Colon (tissue), 2 donors: ENCODE measurements at regions not wholly inside any gene's neighbourhood (a gene's known extent, or its start where the extent isn't known, plus 50 kb on each side); places are given as distances from the start of the nearest gene placed in this dataset.

Experiments used
- FAIRE-seq: peaks from 2 replicates; lab custom pipeline; 2012; peaks lifted over from hg19 to GRCh38; lab: Jason Lieb, UNC
- donor health status: control.
- donor health status: control.

DNA sequence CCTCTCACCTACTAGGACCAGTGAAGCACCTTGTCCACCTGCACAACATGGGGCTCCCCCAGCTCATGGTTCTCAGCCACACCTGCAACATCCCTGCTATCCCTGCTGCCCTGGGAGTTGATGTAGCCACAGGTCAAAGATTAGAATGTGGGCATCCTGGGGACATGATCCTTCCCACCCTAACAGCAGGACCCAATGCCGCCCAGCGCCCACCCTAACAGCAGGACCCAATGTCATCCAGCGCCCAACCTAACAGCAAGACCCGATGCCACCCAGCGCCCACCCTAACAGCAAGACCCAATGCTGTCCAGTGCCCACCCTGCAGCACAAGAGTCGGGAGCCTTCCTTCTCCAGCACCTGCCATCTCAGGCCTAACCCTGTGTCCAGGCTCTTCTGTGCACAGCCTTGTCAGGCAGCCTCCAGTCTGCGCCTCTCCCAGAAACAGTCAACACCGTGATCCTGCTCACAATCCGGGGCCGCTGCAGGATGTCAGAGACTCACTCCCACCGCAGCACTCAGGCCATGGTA, 237.3 kb upstream of the SALL3 start:
- no peak for FAIRE-seq

DNA sequence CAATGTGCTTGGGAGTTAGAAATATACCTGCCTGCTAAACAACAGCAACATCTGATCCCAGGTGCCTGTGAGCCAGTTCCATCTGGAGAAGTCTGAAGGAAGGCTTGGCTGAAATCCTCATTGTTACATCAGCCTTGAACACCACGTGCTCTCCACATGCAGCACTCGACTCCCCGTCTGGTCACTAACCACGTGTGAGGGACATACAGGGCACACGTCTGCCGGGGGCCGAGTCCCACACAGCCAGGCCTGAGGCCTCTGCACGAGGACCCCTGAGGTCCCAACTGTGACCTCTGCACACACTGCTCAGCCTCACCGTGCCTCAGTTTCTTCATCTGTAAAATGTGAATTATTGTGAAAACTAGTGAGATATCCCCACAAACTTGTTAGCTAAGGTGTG, 236.5 kb upstream of the SALL3 start:
- FAIRE-seq = no peak

DNA sequence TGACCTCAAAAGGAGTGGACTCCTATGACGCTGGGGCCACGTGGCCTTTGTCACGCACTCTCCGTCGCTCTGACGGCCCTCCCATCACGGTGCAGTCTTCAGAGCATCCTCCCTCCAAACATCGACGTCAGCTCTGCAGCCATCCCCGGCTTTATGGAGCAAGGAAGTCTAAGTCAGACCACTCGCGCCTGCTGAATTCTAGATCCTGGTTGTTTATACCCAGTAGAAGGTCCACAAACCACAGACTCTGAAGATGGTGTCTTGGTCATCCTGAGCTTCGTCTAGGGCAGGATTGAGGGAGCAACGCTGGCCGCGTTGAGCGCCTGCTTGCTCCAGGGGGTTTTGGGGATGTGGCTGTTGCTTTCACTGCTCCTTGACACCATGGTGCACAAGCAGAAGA, 228.0 kb upstream of the SALL3 start:
- no peak for FAIRE-seq

DNA sequence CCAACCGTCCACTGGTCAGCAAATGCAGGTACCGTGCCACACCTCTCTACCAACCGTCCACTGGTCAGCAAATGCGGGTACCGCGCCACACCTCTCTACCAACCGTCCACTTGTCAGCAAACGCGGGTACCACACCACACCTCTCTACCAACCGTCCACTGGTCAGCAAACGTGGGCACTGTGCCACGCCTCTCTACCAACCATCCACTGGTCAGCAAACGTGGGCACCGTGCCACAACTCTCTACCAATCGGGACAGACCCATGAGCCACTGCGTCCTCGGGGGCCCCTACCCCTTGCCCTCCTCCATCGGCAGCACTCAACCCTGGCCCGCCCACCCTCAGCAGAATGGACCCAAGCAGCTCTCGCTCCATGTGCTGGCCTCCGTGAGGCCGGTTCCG, 226.4 kb upstream of the SALL3 start:
- no peak for FAIRE-seq

DNA sequence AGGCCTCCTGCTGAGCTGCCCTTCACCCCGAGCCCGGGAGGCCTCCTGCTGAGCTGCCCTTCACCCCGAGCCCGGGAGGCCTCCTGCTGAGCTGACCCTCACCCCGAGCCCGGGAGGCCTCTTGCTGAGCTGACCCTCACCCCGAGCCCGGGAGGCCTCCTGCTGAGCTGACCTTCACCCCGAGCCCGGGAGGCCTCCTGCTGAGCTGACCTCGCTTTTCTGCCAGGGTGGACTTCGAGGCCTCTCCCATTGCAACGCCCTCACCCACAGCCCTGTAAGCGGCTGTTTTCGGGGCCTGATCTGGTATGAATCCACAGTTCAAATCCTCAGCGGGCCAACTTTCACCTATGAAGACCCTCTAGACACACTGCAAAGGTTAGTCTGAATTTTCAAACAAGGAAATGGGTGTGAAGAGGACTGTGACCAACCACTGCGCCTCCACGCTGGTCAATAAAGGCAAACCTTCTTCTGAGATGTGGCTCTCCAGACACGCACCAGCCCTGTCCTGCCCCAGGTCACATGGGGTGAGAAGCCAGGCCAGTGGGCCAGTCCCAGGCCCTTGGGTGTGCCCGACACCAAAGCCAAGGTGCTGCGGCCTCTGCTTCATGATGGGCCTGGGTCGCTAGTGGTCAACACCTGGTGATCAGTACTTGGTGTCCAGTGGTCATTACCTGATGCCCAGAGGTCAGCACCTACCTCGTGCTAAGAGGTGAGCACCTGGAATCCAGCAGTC, 225.1 kb upstream of the SALL3 start:
- no peak for FAIRE-seq

DNA sequence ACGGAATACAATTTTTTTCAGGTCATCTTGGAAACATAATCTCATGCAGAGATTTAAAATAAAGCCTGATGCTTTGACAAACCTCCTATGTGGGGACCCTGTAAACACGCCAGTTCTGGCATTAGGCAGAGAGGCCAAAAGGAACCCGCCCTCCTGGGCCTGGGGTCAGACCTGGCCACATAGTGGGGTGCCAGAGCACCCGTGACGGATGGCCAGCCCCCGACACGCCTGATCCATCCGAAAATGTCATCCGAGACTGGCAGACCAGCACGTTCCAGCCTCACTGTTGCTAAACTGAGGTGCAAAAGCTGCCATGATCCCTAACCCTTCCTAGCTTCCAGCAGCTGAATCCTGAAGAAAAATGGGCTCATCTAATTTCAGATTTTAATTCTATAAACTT, 222.6 kb upstream of the SALL3 start:
- no peak for FAIRE-seq

DNA sequence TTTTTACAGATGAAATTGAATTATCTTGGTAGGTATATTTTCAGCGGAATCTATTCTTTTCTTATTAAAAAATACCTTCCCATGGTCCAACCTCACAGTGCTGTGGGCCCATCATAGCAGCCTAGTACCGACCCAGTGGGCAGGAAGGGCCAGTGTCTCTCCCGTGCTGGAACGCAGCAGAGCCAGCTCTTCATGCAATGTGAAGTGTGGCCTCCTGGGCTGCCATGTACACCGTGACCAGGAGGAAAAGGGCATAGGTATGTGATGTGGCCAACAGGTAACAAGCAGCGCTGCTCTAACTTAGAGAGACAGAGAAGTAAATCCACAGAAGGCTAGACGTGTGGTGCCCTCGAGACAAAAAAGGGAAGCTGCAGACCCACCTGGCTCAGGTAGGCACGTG, 221.1 kb upstream of the SALL3 start:
- FAIRE-seq = no peak

DNA sequence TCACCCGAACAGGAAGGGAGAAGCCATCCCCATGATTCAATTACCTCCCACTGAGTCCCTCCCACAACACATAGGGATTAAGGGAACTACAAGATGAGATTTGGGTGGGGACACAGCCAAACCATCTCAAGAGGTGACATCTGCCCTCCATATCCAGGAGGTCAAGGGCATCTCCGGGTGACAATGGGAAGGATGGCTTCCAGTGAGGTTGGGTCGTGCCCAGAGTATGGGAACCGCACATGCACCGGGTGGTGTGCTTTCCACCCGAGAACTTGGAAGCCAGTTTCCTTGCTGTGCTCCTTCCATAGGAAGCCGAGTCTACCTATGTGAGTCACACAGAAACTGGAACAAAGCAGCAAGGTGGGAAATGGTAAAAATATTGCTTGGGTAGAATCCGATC, 216.9 kb upstream of the SALL3 start:
- FAIRE-seq = no peak

DNA sequence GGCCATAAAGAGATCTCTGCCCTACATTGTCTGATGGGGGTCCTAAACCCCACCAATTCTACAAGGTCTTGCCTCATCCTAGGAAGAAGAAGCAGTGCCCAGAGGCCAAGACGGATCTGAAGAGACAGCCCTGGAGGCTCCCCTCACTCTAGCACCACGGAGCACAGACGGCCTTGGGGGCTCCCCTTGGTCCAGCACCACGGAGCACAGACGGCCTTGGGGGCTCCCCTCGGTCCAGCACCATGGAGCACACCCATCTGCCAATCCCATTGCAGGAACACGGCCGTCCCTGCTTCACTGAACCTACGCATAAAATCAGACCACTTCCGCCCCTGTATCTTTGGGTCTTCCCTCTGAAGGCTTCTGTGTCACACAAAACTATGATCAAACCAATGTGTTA, 215.1 kb upstream of the SALL3 start:
- no peak for FAIRE-seq

DNA sequence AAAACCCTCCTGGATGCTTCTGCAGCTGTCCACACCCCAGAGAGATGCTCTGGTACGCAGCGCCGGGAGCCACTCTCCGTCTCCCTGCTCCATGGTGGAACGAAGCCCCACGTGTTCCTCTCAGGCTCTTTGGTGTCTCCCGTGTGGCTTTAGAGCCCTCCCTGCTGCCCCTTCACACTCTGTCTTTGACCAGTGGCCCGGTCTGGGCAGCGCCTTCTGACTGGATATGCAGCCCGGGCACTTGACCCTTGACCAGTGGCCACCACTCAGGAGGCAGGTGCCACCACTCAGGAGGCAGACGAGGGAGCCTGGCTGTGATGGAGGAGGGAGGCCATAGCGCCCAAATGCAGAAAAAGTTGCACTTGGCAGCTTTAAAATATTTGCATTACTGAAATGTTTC, 214.5 kb upstream of the SALL3 start:
- FAIRE-seq = no peak

DNA sequence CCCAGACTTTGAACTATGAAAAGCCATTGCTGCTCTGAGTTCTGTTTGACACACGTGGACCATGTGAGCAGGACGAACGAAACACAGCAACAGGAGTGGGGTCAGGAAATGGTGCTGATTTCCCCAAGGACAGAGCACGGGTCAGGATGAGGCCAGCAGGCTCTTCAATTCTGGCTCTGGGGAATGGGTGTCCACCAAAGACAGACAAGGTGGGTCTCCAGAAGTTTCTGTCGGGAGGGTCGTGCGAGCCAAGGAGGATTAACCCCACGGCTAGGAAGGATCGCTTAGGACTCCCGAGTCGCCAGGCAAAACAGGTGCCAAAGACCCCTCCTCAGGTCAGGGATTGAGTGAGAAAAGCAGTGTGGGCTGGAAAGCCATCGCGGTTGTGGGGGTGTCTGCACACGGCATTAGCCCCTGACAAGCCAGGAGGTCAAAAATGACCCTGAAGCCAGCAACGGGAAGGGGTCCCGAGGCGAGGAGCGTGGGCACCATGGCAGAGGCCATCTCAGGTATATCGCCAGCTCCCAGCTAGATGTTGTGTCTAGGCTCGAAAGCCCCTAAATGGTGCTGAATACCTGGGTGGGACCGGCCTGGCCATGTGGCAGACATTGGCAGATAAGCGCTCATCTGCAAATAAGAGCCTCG, 213.9 kb upstream of the SALL3 start:
- no peak for FAIRE-seq

DNA sequence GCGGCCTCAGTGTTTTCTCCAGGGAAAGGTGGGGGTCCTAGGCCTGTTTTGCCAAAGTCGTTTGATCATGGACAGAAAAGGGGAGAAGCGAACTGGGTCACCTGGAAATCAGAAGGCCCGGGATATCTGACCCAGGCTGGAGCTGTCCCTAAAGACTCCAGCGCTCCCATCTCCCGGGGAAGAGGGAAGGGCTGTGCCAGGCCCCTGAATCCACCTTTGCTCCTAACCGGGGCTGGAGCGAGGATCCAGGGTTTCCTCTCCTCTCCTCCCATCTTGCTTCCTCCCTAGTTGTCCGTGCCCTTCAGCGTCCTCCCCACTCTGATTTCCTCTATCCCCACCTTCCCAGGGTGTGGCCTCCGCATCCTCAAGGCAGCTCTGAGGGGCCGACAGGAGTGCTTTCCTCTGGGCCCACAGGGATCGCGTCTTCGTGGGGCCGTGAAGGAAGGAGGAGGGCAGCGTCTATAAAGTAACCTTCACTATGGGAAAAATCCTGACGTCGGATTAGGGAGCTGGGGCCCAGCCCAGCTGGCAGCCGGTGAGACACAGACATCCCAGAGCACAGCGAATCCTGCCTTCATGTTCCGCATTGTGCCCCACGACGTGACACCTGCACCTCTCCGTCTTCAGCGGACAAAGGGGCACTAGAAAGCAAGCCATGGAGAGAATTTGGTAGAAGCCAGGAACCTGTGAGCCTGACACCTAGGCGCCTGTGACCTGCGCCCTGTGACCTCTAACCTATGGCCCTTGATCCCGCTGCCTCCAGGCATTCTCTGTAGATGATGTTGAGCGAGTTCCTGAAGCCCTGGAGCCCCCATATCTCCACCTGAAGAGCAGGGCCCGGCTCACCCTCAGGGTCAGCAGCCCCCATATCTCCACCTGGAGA, 212.7 kb upstream of the SALL3 start:
- no peak for FAIRE-seq

DNA sequence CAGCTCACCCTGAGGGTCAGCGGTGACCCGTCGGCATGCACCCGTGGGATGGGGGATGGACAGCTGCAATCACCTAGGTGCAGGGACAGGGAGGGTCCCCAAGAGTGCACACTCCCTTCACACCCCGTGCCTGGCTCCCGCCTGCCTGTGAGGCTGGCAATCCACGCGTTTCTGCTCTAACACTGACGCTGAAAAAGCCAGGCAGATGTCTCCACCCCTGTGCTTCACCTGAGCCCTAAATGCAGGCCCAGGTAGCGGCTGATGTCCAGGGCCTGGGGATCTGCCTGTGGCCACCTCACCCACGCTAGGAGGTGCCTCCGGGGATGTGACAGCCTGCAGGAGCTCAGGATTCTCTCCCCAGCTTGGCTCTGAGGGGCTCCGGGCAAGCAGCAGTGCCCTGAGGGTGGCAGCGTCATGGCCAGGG, 212.0 kb upstream of the SALL3 start:
- no peak for FAIRE-seq

DNA sequence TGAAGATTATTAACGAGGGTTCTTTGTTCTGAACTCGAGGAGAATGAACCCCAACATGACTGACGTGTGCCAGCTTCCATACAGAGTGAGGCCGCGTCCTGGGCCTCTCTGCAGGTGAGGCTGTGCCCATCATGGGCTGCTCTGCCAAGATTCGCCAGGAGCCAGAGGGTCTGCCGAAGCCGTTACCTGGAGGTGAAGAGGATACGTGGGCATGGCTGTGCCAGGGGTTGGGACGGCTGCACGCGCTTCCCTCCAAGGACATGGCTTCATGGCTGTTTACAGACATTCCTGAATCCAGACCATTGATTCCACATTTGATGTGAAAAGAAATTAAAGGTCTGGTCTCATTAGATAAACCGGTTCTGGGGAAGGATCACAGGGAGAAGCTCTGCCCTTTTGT, 211.4 kb upstream of the SALL3 start:
- no peak for FAIRE-seq

DNA sequence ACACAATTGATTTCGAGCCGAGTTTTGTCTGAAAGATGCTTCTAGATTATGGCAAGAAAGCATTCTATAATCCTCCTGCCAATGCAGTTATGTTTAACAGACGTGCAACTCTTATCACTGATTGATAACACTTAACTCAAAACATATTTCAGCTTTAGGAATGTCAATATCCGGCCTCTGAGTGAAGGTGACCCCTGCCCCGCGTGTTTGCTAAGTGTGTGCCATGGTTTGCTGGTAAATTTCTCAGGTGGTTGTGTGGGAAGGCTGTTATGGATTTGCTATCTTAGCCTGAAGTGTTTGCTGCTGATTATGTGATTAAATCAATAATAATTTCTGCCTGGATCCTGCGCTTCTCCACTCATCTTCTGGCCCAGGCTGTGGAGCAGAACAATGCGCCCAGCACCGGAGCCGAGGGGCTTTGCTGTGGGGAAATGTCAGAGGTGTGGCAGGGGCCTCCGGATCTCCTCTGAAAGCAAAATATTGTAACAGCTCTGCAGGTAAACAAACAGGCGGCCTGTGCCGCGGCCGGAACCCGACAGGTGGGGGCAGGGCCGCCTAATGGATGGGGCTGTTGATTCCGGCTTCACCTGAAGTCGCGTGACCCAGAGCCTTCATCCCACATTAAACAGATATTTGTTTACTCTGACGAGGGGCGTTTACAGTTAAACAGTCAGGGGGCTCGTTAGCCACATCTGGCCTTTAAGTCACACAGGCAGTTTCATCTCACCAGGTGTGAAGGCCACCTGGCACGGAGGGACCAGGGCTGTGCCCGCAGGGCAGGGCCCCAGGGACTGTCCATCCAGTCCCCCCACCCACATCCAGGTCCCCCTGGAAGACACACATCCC, 210.7 kb upstream of the SALL3 start:
- no peak for FAIRE-seq

DNA sequence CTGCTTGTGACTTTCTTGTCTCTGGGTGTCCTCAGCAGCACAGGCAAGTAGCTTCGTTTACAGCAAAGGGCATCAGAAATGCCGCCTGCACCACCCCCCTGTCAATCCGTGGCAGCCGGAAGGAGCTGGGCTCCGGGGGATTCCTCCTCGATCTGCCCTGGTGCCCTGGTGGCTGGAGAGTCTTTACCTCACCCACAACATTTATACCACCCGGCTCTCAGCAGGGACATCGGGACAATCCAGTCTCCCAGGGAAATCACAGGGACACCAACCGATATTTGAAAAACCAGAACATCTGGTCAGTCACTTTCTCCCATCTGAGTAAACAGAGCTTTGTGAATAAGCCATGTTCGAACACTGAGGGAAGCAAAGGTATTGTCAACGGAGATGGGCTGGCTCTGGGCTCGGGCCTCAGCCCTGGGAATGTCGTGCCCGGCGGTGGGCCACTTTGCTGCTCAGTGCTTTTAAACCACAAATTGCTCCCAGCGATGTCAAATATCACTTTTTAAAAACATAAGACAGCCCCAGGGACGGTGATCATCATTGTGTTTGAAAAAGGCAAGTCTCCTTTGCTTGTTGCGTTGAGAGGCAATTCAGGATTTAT, 210.0 kb upstream of the SALL3 start:
- no peak for FAIRE-seq

DNA sequence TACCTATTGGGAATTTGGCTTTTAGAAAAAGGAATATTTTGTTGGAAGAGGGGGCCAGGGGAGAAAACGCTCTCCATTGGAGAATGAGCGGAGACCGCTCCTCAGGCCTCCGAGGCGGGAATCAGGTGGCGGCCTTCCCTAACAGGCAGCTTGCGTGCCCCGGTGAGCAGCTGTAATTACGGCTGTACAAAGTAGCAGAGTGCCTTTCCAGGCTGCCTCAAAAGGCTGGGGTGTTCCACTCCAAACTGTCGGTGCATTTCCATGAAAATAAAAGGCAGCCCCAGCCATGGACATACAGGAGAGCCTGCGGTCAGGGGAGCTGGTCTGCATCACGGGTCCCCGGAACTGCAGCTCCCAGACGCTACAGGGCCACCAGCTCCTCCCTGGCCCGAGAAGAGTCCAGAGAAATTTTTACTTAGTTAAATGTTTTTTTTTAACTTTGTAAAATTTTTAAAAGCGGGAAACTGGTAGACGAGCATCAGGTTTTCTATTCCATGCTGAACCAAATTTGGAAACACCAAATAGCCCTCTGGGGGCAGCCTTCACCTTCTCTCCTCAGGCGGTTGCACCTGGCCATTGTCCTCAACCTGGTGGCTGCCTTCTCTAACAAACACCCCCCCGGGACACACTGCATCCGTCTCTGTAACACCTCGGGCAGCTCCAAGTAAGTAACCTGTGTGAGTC, 209.3 kb upstream of the SALL3 start:
- FAIRE-seq = no peak

DNA sequence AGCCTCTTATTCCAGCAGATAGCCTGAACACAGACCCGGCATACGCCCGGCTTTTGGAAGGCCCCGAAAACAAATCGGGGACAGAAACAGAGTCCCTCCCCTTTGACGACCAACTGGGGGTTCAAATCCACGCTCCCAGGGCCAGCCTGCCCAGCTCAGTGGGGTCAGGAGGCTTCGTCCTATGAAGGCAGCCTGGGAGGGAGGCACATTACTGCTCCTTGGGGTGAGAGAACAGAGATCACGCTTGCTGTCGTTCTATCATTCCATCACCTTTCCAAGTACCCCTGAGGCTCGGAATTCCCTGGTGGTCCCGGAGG, 208.8 kb upstream of the SALL3 start:
- no peak for FAIRE-seq

DNA sequence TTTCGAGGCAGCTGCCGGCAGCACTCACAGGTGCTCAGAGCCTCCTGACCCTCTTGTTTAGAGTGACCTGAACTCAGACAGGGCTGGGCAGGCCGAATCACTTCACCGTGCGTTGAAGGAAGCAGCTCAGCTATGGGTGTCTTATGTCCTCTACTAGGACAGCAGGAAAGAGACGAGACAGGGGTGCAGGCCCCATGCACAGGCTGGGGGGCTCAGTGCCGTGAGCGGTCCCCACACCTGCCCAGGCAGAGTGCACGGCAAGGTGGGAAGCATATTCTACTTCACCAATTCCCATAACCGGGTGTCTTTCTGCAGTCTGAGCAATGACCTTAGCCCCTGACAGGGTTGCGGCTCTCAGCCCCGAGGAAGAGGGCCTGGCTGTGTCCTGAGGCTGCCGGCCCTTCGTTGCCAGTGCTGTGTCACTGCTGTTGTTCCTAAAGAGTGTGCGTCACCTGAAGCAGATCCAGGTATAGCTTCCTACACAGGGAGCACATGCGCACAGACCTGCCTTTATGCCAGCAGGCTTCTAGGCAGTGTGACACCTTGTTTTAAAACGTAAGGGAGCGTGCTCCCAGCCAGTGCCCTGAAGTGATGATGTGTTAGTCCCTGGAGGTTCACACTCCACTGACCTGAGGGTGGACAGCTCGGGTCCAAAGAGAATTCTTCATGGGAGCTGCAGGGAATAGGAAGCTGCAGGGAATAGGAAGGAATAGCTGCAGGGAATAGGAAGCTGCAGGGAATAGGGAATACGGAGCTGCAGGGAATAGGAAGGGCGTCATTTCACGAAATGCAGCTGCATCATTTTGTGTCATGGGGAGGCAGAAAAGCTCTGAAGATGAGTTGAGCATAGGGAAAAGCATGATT, 207.9 kb upstream of the SALL3 start:
- no peak for FAIRE-seq
